Heart right ventricle (tissue), 16 donors: ENCODE measurements at regions not wholly inside any gene's neighbourhood (a gene's known extent, or its start where the extent isn't known, plus 50 kb on each side); places are given as distances from the start of the nearest gene placed in this dataset.

Experiments used
- ATAC-seq, 8 donors: fragments of 200-7000 bp; cut with Tn5 transposase; one replicate each; pipeline ENCODE4 v1.9.1; 2020; ENCODE audit warnings: mild to moderate bottlenecking in 8 of 8, moderate library complexity in 8 of 8, moderate number of reproducible peaks in 1 of 8
- DNase-seq, 2 donors: peaks; one replicate each; pipeline ENCODE4 v3.0.0-alpha.2; 2020
- H3K27ac ChIP-seq, 10 donors: fragments of 200-600 bp; sonication (generic) in 2 of 10; one replicate each; pipeline versions ENCODE4 v1.5.0 to v1.8.0; 2020 to 2022; ENCODE audit warnings: mild to moderate bottlenecking in 3 of 10
- H3K27me3 ChIP-seq, 7 donors: fragments of 200-600 bp; one replicate each; pipeline ENCODE4 v1.8.0; 2021 to 2022; ENCODE audit warnings: mild to moderate bottlenecking in 2 of 7
- H3K36me3 ChIP-seq, 9 donors: fragments of 200-600 bp; sonication (generic) in 1 of 9; one replicate each; pipeline versions ENCODE4 v1.5.0 to v1.8.0; 2020 to 2022; ENCODE audit warnings: mild to moderate bottlenecking in 2 of 9
- H3K4me1 ChIP-seq, 9 donors: fragments of 200-600 bp; sonication (generic) in 1 of 9; one replicate each; pipeline versions ENCODE4 v1.5.0 to v1.8.0; 2020 to 2022; ENCODE audit warnings: mild to moderate bottlenecking in 4 of 9
- H3K4me3 ChIP-seq, 10 donors: fragments of 200-600 bp; sonication (generic) in 2 of 10; one replicate each; pipeline versions ENCODE4 v1.5.0 to v1.8.0; 2020 to 2022; ENCODE audit warnings: mild to moderate bottlenecking in 7 of 10, moderate library complexity in 2 of 10
- H3K9me3 ChIP-seq, 11 donors: fragments of 200-600 bp in 10 of 11; sonication (generic) in 2 of 11; one replicate each; pipeline versions ENCODE4 v1.5.0 to v1.8.0; 2013 to 2022; ENCODE audit warnings: mild to moderate bottlenecking in 2 of 11, control low read depth in 1 of 11, moderate library complexity in 1 of 11
- WGBS, 2 donors: extraction: QIAGEN DNeasy Blood & Tissue Kit; methylation state at CpG; one replicate each; pipeline ENCODE4 v1.1.7; 2013; ENCODE audit warnings: inconsistent platforms in 1 of 2; 5-methylcytosine and 5-hydroxymethylcytosine counted together
- intact Hi-C, 10 donors: fragments of 100-400 bp; cut with DNase I; formaldehyde crosslinking; loops; one replicate each; pipeline versions ENCODE4 v1.11.1 to v1.14.2; 2022
- TF ChIP-seq, protein P1 (sequence below), 9 donors: fragments of 200-600 bp; sonication (generic) in 2 of 9; IDR thresholded peaks; one replicate each; pipeline versions ENCODE4 v1.5.0 to v1.8.0; 2021 to 2022; ENCODE audit warnings: antibody characterized with exemption in 9 of 9, mild to moderate bottlenecking in 5 of 9, moderate library complexity in 1 of 9
- donor health status: Arrhythmogenic right ventricular cardiomyopathy.
- donor health status: ischemic (EF 13 %, LVEDD 7.1; RV severe dilation, severe dysfunction).
- donor health status: healthy with polysubstance abuse.
- donor health status: DM: no; HTN: yes; CAD: no.
- donor health status: DM: no; HTN: no; CAD: no.
- donor health status: ischemic (EF 25% LVEDD 6.9; RV normal size, moderate dysfunction).
- donor health status: ischemic (EF 25% LVEDD 5.7; RV mildly dilated, moderate dysfunction).
- donor health status: healthy.
- donor health status: DM: yes; HTN: yes; CAD: no.
- donor health status: Ischemic cardiomyopathy.
- donor health status: ischemic (EF 35%, LVEDD 5.7; RV mildly dilated, moderate dysfunction).
- donor health status: nonischemic (EF 11% LVEDD 7.7; RV severe dilation, severe dysfunction).
- donor health status: DM: yes; HTN: yes; CAD: no.
- donor health status: PGD.
- donor health status: ischemic (EF 29% LVEDD 5.4; RV normal size, mild dysfunction).
- donor health status: nonischemic (EF 23%, LVEDD 6.1; RV moderate dilation, normal function).

DNA sequence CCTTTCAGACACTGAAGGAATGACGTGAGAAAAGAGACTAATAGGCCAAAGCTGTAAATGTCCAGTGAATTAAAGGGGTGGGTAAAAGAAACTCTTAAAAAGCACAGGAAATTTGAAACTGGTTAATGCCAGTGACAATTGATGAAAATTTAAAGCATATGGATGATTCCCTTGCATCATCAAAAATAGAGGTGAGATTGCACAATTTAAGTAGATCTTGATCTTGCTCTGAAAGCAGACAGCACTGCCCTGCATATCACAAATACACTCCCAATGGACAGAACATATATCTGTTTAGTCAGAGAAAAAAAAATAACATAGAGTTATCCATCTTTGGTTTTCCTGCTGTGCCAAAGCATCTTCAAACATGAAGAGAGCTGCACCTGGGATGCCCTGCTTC is 86.7 kb upstream of the UBE2E3 start:
- no peak overlapping the region for H3K4me3 ChIP-seq
- peaks cover 0 to 13% (median 5%) of the 10 kb centered on the region in 7 donors for H3K27me3 ChIP-seq
- 82 to 89% methylated on average over 1 of the region's 1 CpG for WGBS, 2 donors
- TF ChIP-seq, protein P1, sequence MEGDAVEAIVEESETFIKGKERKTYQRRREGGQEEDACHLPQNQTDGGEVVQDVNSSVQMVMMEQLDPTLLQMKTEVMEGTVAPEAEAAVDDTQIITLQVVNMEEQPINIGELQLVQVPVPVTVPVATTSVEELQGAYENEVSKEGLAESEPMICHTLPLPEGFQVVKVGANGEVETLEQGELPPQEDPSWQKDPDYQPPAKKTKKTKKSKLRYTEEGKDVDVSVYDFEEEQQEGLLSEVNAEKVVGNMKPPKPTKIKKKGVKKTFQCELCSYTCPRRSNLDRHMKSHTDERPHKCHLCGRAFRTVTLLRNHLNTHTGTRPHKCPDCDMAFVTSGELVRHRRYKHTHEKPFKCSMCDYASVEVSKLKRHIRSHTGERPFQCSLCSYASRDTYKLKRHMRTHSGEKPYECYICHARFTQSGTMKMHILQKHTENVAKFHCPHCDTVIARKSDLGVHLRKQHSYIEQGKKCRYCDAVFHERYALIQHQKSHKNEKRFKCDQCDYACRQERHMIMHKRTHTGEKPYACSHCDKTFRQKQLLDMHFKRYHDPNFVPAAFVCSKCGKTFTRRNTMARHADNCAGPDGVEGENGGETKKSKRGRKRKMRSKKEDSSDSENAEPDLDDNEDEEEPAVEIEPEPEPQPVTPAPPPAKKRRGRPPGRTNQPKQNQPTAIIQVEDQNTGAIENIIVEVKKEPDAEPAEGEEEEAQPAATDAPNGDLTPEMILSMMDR (IDR thresholded peaks at IDR 0.05): no peak
- H3K36me3 ChIP-seq: no peaks in the 10 kb centered on the region
- no peak overlapping the region for H3K27ac ChIP-seq
- DNase-seq (no peak), ATAC-seq (no peak)
- no peaks in the 10 kb centered on the region for H3K4me1 ChIP-seq
- H3K9me3 ChIP-seq: no peaks in the 10 kb centered on the region
- intact Hi-C loops: no loop called here

DNA sequence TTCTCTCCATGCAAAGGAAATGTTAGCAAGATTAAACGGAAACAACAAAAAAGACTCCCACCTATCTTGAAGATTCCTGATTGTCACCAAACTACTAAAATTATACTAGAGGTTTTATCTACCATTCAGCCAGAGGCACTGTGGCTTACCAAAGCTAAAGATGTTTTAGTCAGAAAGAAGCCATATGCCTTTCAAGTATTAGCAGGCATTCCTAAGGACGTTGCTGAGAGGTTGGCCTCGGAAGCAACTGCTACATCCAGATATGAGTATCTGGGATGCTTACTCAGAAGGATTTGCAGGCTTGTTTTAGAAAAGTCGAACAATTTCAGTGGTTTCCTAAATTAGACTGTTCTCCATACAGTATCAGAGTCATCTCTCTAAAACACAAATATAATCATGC is 88.3 kb upstream of the UBE2E3 start:
- intact Hi-C loops: no loop called here
- no peak overlapping the region for H3K4me3 ChIP-seq
- 50 to 55% methylated on average over 4 of the region's 4 CpGs for WGBS, 2 donors
- no peaks in the 10 kb centered on the region for H3K36me3 ChIP-seq
- no peak for ATAC-seq
- DNase-seq: no peak
- H3K9me3 ChIP-seq: peaks cover 0 to 3% (median 0%) of the 10 kb centered on the region in 11 donors
- H3K4me1 ChIP-seq: no peaks in the 10 kb centered on the region
- H3K27me3 ChIP-seq: peaks cover 0 to 9% (median 3%) of the 10 kb centered on the region in 7 donors
- H3K27ac ChIP-seq: no peak overlapping the region
- TF ChIP-seq, protein P1 (IDR thresholded peaks at IDR 0.05): no peak

DNA sequence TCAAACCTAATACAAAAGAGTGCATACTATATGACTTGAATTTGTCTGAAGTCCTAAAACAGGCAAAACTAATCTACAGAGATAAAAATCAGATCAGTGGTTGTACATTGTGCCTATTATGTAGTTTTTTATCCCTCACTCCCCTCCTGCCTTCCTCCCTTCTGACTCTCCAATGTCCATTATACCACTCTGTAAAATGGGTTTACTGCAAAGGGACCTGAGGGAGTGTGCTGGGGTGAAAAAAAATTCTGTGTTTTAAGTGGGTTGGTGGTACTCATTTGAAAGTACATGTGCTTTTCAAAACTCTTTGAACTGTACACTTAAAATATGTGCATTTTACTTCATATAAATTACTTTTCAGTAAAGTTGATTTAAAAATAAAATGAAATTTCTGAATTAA is 89.0 kb upstream of the UBE2E3 start:
- H3K9me3 ChIP-seq: peaks cover 0 to 3% (median 0%) of the 10 kb centered on the region in 11 donors
- no peak overlapping the region for H3K27ac ChIP-seq
- H3K27me3 ChIP-seq: peaks cover 0 to 3% (median 0%) of the 10 kb centered on the region in 7 donors
- intact Hi-C loops: no loop called here
- H3K36me3 ChIP-seq: no peaks in the 10 kb centered on the region
- no peaks in the 10 kb centered on the region for H3K4me1 ChIP-seq
- no peak overlapping the region for H3K4me3 ChIP-seq
- no peak for DNase-seq
- TF ChIP-seq, protein P1 (IDR thresholded peaks at IDR 0.05): no peak
- ATAC-seq: no peak

DNA sequence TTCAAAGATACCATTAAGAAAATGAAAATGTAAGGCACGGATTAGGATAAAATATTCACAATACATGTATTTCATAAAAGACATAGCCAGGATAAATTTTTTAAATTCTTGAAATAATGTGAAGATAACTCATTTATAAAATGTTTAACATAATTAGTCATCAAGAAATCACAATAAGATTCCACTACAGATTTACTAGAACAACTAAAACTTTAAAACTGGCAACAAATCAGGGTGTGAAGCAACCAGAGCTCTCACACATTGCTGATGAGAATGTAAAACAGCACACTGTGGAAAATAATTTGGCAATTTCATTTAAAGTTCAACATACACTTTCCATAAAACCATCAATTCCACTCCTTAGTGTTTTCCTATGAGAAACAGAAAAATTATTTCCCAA is 89.6 kb upstream of the UBE2E3 start:
- WGBS, 2 donors: 87 to 88% methylated on average over 1 of the region's 1 CpG
- intact Hi-C loops: no loop called here
- peaks cover 0 to 3% (median 0%) of the 10 kb centered on the region in 11 donors for H3K9me3 ChIP-seq
- TF ChIP-seq, protein P1 (IDR thresholded peaks at IDR 0.05): no peak
- H3K27me3 ChIP-seq: no peaks in the 10 kb centered on the region
- no peak overlapping the region for H3K4me3 ChIP-seq
- no peak overlapping the region for H3K27ac ChIP-seq
- ATAC-seq (no peak), DNase-seq (no peak)
- H3K4me1 ChIP-seq: no peaks in the 10 kb centered on the region
- no peaks in the 10 kb centered on the region for H3K36me3 ChIP-seq

DNA sequence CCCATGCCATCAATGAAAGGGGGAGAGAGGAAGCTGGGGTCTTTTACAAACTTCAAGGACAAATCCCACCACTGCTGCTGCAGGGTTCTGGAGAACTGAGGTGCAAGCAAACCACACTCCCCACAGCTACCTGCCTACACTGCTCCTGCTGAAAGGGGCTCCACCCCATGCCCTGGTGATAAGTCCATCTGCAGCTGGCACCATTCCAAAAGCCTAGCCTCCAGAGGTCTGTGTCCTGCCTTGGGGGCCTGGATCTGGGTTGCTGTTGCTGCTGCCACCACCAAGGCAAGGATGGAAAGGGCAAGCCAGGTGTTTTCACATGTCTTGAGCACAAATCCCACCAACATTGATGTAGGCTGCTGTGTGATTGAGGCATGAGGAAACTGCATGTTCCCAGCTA is 97.4 kb upstream of the UBE2E3 start:
- no peak overlapping the region for H3K4me3 ChIP-seq
- intact Hi-C loops: no loop called here
- no peak for ATAC-seq
- DNase-seq: no peak
- H3K27me3 ChIP-seq: no peaks in the 10 kb centered on the region
- H3K27ac ChIP-seq: no peak overlapping the region
- peaks cover 0 to 35% (median 0%) of the 10 kb centered on the region in 11 donors for H3K9me3 ChIP-seq
- TF ChIP-seq, protein P1 (IDR thresholded peaks at IDR 0.05): no peak
- H3K4me1 ChIP-seq: no peaks in the 10 kb centered on the region
- no peaks in the 10 kb centered on the region for H3K36me3 ChIP-seq
